ENCODE measurements at regions not wholly inside any gene's neighbourhood (a gene's known extent, or its start where the extent isn't known, plus 50 kb on each side); places are given as distances from the start of the nearest gene placed in this dataset.

GRCh38 chr4:3831529-3832150 is 65.5 kb downstream of the ADRA2C start:
- H3K4me1 ChIP-seq, result peaks cover 0 to 11% of the 10 kb centered on the region in 2 donors
- no peak overlapping the region for H3K4me3 ChIP-seq
- no peak for DNase-seq (ENCODE audit: low spot score)
- TF ChIP-seq CTCF (IDR thresholded peaks at IDR 0.05), result no peak
- no peaks in the 10 kb centered on the region for H3K36me3 ChIP-seq
- no peaks in the 10 kb centered on the region for H3K9me3 ChIP-seq
- H3K27ac ChIP-seq, result no peak overlapping the region
- H3K27me3 ChIP-seq, result no peaks in the 10 kb centered on the region

GRCh38 chr4:3832536-3833220 is 66.5 kb downstream of the ADRA2C start:
- Histone ChIP-seq H3K27ac (no peak overlapping the region), H3K4me3 (no peak overlapping the region), H3K9me3 (no peaks in the 10 kb centered on the region), H3K36me3 (no peaks in the 10 kb centered on the region), H3K4me1 (peaks cover 0 to 4% of the 10 kb centered on the region in 2 donors), H3K27me3 (no peaks in the 10 kb centered on the region)
- TF ChIP-seq CTCF (IDR thresholded peaks at IDR 0.05), result no peak
- DNase-seq (ENCODE audit: low spot score), result no peak

GRCh38 chr4:3833326-3833989 is 67.3 kb downstream of the ADRA2C start:
- Histone ChIP-seq H3K36me3 (no peaks in the 10 kb centered on the region), H3K4me1 (no peaks in the 10 kb centered on the region), H3K27ac (no peak overlapping the region), H3K4me3 (no peak overlapping the region), H3K9me3 (no peaks in the 10 kb centered on the region), H3K27me3 (no peaks in the 10 kb centered on the region)
- DNase-seq (ENCODE audit: low spot score), result no peak
- no peak for TF ChIP-seq CTCF (IDR thresholded peaks at IDR 0.05)

- no peak for TF ChIP-seq CTCF (IDR thresholded peaks at IDR 0.05)
- H3K4me3 ChIP-seq, result no peak overlapping the region
- no peaks in the 10 kb centered on the region for H3K36me3 ChIP-seq
- H3K27me3 ChIP-seq, result no peaks in the 10 kb centered on the region
- H3K4me1 ChIP-seq, result no peaks in the 10 kb centered on the region
- no peak for DNase-seq (ENCODE audit: low spot score)
- no peaks in the 10 kb centered on the region for H3K9me3 ChIP-seq
- H3K27ac ChIP-seq, result no peak overlapping the region
These were observed 68.0 kb downstream of the ADRA2C start for GRCh38 chr4:3834186-3834662.

GRCh38 chr4:3834663-3835521 is 68.7 kb downstream of the ADRA2C start:
- Histone ChIP-seq H3K27me3 (no peaks in the 10 kb centered on the region), H3K27ac (no peak overlapping the region)
- no peak for TF ChIP-seq CTCF (IDR thresholded peaks at IDR 0.05)

More at GRCh38 chr4:3834663-3835521, 68.7 kb downstream of the ADRA2C start:
- H3K9me3 ChIP-seq, result no peaks in the 10 kb centered on the region
- DNase-seq (ENCODE audit: low spot score), result no peak
- no peaks in the 10 kb centered on the region for H3K4me1 ChIP-seq
- H3K36me3 ChIP-seq, result no peaks in the 10 kb centered on the region
- H3K4me3 ChIP-seq, result no peak overlapping the region

All from right atrium auricular region (tissue), 2 donors.